H9 (cell line): ENCODE measurements at regions not wholly inside any gene's neighbourhood (a gene's known extent, or its start where the extent isn't known, plus 50 kb on each side); places are given as distances from the start of the nearest gene placed in this dataset.

Experiments
- DNase-seq: peaks from one replicate; pipeline ENCODE4 v3.0.0-alpha.2; 2017
- H2AFZ ChIP-seq: one replicate; pipeline ENCODE4 v1.6.1; 2013; ENCODE audit warnings: mild to moderate bottlenecking, low read length, control low read depth, moderate library complexity
- H2AK5ac ChIP-seq: 2 replicates; pipeline ENCODE4 v1.6.1; 2013; ENCODE audit warnings: low read length, control low read depth, mixed read lengths; ENCODE audit not compliant: insufficient read length
- H2BK120ac ChIP-seq: one replicate; pipeline ENCODE4 v1.6.1; 2013; ENCODE audit warnings: low read depth, mild to moderate bottlenecking, low read length, control low read depth, inconsistent platforms; ENCODE audit not compliant: poor library complexity, severe bottlenecking
- H2BK12ac ChIP-seq: 2 replicates; pipeline ENCODE4 v1.6.1; 2013; ENCODE audit warnings: low read length, control low read depth, mixed read lengths, low read depth; ENCODE audit not compliant: insufficient read length
- H2BK15ac ChIP-seq: 2 replicates; pipeline ENCODE4 v1.6.1; 2013; ENCODE audit warnings: low read depth, low read length, control low read depth
- H2BK20ac ChIP-seq: one replicate; pipeline ENCODE4 v1.6.1; 2013; ENCODE audit warnings: low read depth, mild to moderate bottlenecking, low read length, control low read depth, inconsistent platforms; ENCODE audit not compliant: poor library complexity, severe bottlenecking
- H2BK5ac ChIP-seq: 2 replicates; pipeline ENCODE4 v1.6.1; 2013; ENCODE audit warnings: low read length, control low read depth, mixed read lengths; ENCODE audit not compliant: insufficient read length
- H3K14ac ChIP-seq: 2 replicates; pipeline ENCODE4 v1.6.1; 2013; ENCODE audit warnings: low read length, control low read depth; ENCODE audit not compliant: insufficient read depth
- H3K18ac ChIP-seq: 2 replicates; pipeline ENCODE4 v1.6.1; 2013; ENCODE audit warnings: low read depth, mild to moderate bottlenecking, mixed read lengths, low read length, control low read depth; ENCODE audit not compliant: insufficient read length
- H3K23ac ChIP-seq: 2 replicates; pipeline ENCODE4 v1.6.1; 2013; ENCODE audit warnings: low read length, control low read depth, mixed read lengths, low read depth; ENCODE audit not compliant: insufficient read length
- H3K23me2 ChIP-seq: 2 replicates; pipeline ENCODE4 v1.6.1; 2013; ENCODE audit warnings: low read depth, mild to moderate bottlenecking, mixed read lengths, low read length, control low read depth; ENCODE audit not compliant: insufficient read length, poor library complexity, severe bottlenecking
- H3K27ac ChIP-seq: 2 replicates; pipeline ENCODE4 v1.5.1; 2013; ENCODE audit warnings: low read length, control low read depth, mixed read lengths, low read depth; ENCODE audit not compliant: insufficient read length
- H3K27me3 ChIP-seq: 2 replicates; pipeline ENCODE4 v1.6.1; 2013; ENCODE audit warnings: low read length, control low read depth, inconsistent platforms; ENCODE audit not compliant: insufficient read depth
- H3K4ac ChIP-seq: 2 replicates; pipeline ENCODE4 v1.6.1; 2013; ENCODE audit warnings: low read depth, mild to moderate bottlenecking, control low read depth, inconsistent platforms, low read length, moderate library complexity
- H3K4me1 ChIP-seq: 2 replicates; pipeline ENCODE4 v1.6.1; 2013; ENCODE audit warnings: low read length, control low read depth, inconsistent platforms; ENCODE audit not compliant: insufficient read depth
- H3K4me2 ChIP-seq: 2 replicates; pipeline ENCODE4 v1.6.1; 2013; ENCODE audit warnings: low read length, control low read depth, mixed read lengths; ENCODE audit not compliant: insufficient read length, insufficient read depth
- H3K56ac ChIP-seq: 2 replicates; pipeline ENCODE4 v1.6.1; 2013; ENCODE audit warnings: low read depth, mild to moderate bottlenecking, mixed read lengths, low read length, control low read depth; ENCODE audit not compliant: insufficient read length
- H3K79me1 ChIP-seq: 2 replicates; pipeline ENCODE4 v1.6.1; 2013; ENCODE audit warnings: low read depth, mild to moderate bottlenecking, moderate library complexity, low read length, control low read depth, inconsistent platforms; ENCODE audit not compliant: insufficient read depth, poor library complexity, severe bottlenecking
- H3K79me2 ChIP-seq: 2 replicates; pipeline ENCODE4 v1.6.1; 2013; ENCODE audit warnings: low read length, control low read depth, inconsistent platforms; ENCODE audit not compliant: insufficient read depth
- H3K9ac ChIP-seq: 2 replicates; pipeline ENCODE4 v1.6.1; 2013; ENCODE audit warnings: low read length, control low read depth, mixed read lengths; ENCODE audit not compliant: insufficient read length; ENCODE audit errors: extremely low read depth
- H3K9me3 ChIP-seq: one replicate; pipeline ENCODE4 v1.6.1; 2013; ENCODE audit warnings: low read depth, low read length, inconsistent platforms; ENCODE audit not compliant: control insufficient read depth
- H3T11ph ChIP-seq: one replicate; pipeline ENCODE4 v1.6.1; 2013; ENCODE audit warnings: mild to moderate bottlenecking, low read length, control low read depth, inconsistent platforms
- H4K20me1 ChIP-seq: one replicate; pipeline ENCODE4 v1.6.1; 2013; ENCODE audit not compliant: control insufficient read depth, insufficient read length, insufficient read depth
- H4K5ac ChIP-seq: 2 replicates; pipeline ENCODE4 v1.6.1; 2013; ENCODE audit warnings: low read depth, mild to moderate bottlenecking, mixed read lengths, low read length, control low read depth; ENCODE audit not compliant: insufficient read length
- H4K8ac ChIP-seq: replicated peaks from 2 replicates; pipeline ENCODE4 v1.6.1; 2013; ENCODE audit warnings: low read length, control low read depth, mixed read lengths, low read depth; ENCODE audit not compliant: insufficient read length
- H4K91ac ChIP-seq: 2 replicates; pipeline ENCODE4 v1.6.1; 2013; ENCODE audit warnings: low read depth, mild to moderate bottlenecking, moderate library complexity, mixed read lengths, low read length, control low read depth; ENCODE audit not compliant: insufficient read length
- H3K27ac Mint-ChIP-seq, 3 experiments: 2 replicates in 2 of 3; 3 replicates in 1 of 3; pipeline ENCODE4 v1.8.0; 2020 to 2021; ENCODE audit warnings: mixed read lengths in 3 of 3, mild to moderate bottlenecking in 1 of 3, moderate library complexity in 1 of 3
- H3K27me3 Mint-ChIP-seq: 2 replicates; pipeline ENCODE4 v1.8.0; 2021; ENCODE audit warnings: low read depth, mild to moderate bottlenecking, moderate library complexity, mixed read lengths
- H3K36me3 Mint-ChIP-seq, 3 experiments: 2 replicates in 2 of 3; 3 replicates in 1 of 3; pipeline ENCODE4 v1.8.0; 2020 to 2021; ENCODE audit warnings: low read depth in 3 of 3, mixed read lengths in 3 of 3; ENCODE audit not compliant: insufficient read depth in 1 of 3
- H3K4me1 Mint-ChIP-seq, 2 experiments: 2 replicates each; pipeline ENCODE4 v1.8.0; 2020; ENCODE audit warnings: mixed read lengths in 2 of 2
- H3K4me3 Mint-ChIP-seq, 2 experiments: 2 replicates in 1 of 2; 3 replicates in 1 of 2; pipeline ENCODE4 v1.8.0; 2020 to 2021; ENCODE audit warnings: mild to moderate bottlenecking in 2 of 2, mixed read lengths in 2 of 2, moderate library complexity in 1 of 2
- H3K9me3 Mint-ChIP-seq, 2 experiments: 2 replicates in 1 of 2; 3 replicates in 1 of 2; pipeline ENCODE4 v1.8.0; 2020; ENCODE audit warnings: mild to moderate bottlenecking in 2 of 2, mixed read lengths in 2 of 2, moderate library complexity in 1 of 2
- CTCF ChIP-seq: fragments of 200-600 bp; sonication (generic); conservative IDR thresholded peaks from 3 replicates; pipeline ENCODE4 v1.8.0; 2021; ENCODE audit warnings: antibody characterized with exemption, mild to moderate bottlenecking
- WGBS: extraction: QIAGEN DNeasy Blood & Tissue Kit; methylation state at CpG from one replicate; pipeline ENCODE4 v1.1.7; 2013; ENCODE audit warnings: missing lambda C conversion rate, low lambda C conversion rate, mixed read lengths; ENCODE audit not compliant: insufficient read length; ENCODE audit errors: extremely low coverage; 5-methylcytosine and 5-hydroxymethylcytosine counted together

DNA sequence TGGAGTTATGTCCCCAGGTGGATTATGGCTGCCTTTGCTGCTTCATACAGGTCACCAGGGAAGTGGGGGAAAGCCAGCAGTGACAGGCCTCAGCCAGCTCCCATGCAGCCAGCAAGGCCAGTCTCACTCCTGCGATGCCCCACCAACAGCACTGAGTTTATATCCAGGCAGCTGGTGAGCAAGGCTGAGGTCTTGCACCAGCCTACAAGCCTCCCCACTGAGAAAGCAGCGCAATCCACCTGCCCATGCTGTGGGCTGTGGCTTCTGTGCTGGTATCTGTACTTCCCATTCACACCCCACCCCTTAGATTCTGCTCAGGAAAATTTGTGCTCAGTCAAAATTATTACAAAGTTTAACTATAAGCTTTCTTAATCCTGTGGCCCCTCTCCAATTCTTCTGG is 153.5 kb downstream of the HHIP start:
- Mint-ChIP-seq H3K36me3 (peaks cover 0 to 5% (median 4%) of the 10 kb centered on the region in 3 experiments; a peak in 3 of 7 replicates), H3K27me3 (no peaks in the 10 kb centered on the region; the same call in 1 of the 2 replicates), H3K9me3 (peaks cover 0 to 8% of the 10 kb centered on the region in 2 experiments; a peak in 3 of 5 replicates), H3K4me1 (peaks cover 14 to 22% of the 10 kb centered on the region in 2 experiments), H3K27ac (no peak overlapping the region; a peak in 1 of 7 replicates), H3K4me3 (no peak overlapping the region)
- DNase-seq = no peak
- Histone ChIP-seq H3K4me2 (no peak overlapping the region), H3K4me1 (no peaks in the 10 kb centered on the region), H3K14ac (no peak overlapping the region; the same call in 1 of the 2 replicates), H3K23me2 (no peaks in the 10 kb centered on the region), H2AFZ (no peak overlapping the region), H2AK5ac (no peak overlapping the region), H3K9ac (no peak overlapping the region), H3K27ac (no peak overlapping the region), H3K18ac (no peak overlapping the region), H4K8ac (no peak overlapping the region), H2BK20ac (no peak overlapping the region), H3K56ac (no peak overlapping the region), H3K79me1 (no peaks in the 10 kb centered on the region), H3K27me3 (no peaks in the 10 kb centered on the region), H3K9me3 (no peaks in the 10 kb centered on the region), H3K79me2 (no peaks in the 10 kb centered on the region), H2BK12ac (no peak overlapping the region), H2BK15ac (no peak overlapping the region), H4K91ac (no peak overlapping the region), H4K20me1 (no peaks in the 10 kb centered on the region), H2BK120ac (no peak overlapping the region), H2BK5ac (no peak overlapping the region), H4K5ac (no peak overlapping the region), H3T11ph (no peak overlapping the region), H3K4ac (no peak overlapping the region), H3K23ac (no peak overlapping the region)
- TF ChIP-seq CTCF = no peak
- no CpG with 5 or more reads among the region's 2 CpGs for WGBS
